NCI-H82 treated with DMSO at 0.1 percent for 48 hours (cell line): ENCODE measurements at regions not wholly inside any gene's neighbourhood (a gene's known extent, or its start where the extent isn't known, plus 50 kb on each side); places are given as distances from the start of the nearest gene placed in this dataset.

Experiments
- DNase-seq: peaks from one replicate; lab custom pipeline; 2025; ENCODE audit not compliant: unreplicated experiment; lab: John Stamatoyannopoulos, UW

GRCh38 chr22:48389916-48390315 is 1437.8 kb downstream of the BRD1 start:
- no peak for DNase-seq

GRCh38 chr22:48382197-48382596 is 1445.5 kb downstream of the BRD1 start:
- no peak for DNase-seq

GRCh38 chr22:48380016-48380665 is 1447.5 kb downstream of the BRD1 start:
- DNase-seq: no peak

GRCh38 chr22:48379371-48379770 is 1448.3 kb downstream of the BRD1 start:
- DNase-seq: no peak

- DNase-seq: no peak
Measured at GRCh38 chr22:48378673-48379072, 1449.0 kb downstream of the BRD1 start.

GRCh38 chr22:48376936-48377712 is 1450.5 kb downstream of the BRD1 start:
- DNase-seq: no peak

GRCh38 chr22:48376428-48376827 is 1451.2 kb downstream of the BRD1 start:
- no peak for DNase-seq

GRCh38 chr22:48373626-48374173 is 1454.0 kb downstream of the BRD1 start:
- DNase-seq: no peak

GRCh38 chr22:48372390-48372789 is 1455.3 kb downstream of the BRD1 start:
- DNase-seq: no peak

GRCh38 chr22:48371391-48371790 is 1456.3 kb downstream of the BRD1 start:
- DNase-seq: no peak

GRCh38 chr22:48370508-48371325 is 1457.0 kb downstream of the BRD1 start:
- DNase-seq: no peak

- DNase-seq: no peak
Measured at GRCh38 chr22:48369789-48370507, 1457.7 kb downstream of the BRD1 start.

- DNase-seq: no peak
Measured at GRCh38 chr22:48368975-48369525, 1458.6 kb downstream of the BRD1 start.

GRCh38 chr22:48367731-48368130 is 1459.9 kb downstream of the BRD1 start:
- no peak for DNase-seq

- DNase-seq: no peak
Measured at GRCh38 chr22:48366591-48366990, 1461.1 kb downstream of the BRD1 start.

- no peak for DNase-seq
Measured at GRCh38 chr22:48366056-48366455, 1461.6 kb downstream of the BRD1 start.

- DNase-seq: no peak
Measured at GRCh38 chr22:48365386-48365785, 1462.3 kb downstream of the BRD1 start.

GRCh38 chr22:48362721-48363404 is 1464.8 kb downstream of the BRD1 start:
- DNase-seq: no peak

- no peak for DNase-seq
Measured at GRCh38 chr22:48361099-48361639, 1466.5 kb downstream of the BRD1 start.

- DNase-seq: no peak
Measured at GRCh38 chr22:48359613-48359965, 1468.1 kb downstream of the BRD1 start.
